Right cardiac atrium (tissue), 5 donors: ENCODE measurements at regions not wholly inside any gene's neighbourhood (a gene's known extent, or its start where the extent isn't known, plus 50 kb on each side); places are given as distances from the start of the nearest gene placed in this dataset.

Source experiments
- ATAC-seq, 2 donors: fragments of 200-7000 bp; cut with Tn5 transposase; one replicate each; pipeline versions ENCODE4 v1.8.0 to v1.9.1; 2020; ENCODE audit warnings: moderate library complexity in 2 of 2, mild to moderate bottlenecking in 1 of 2
- DNase-seq, 3 donors: peaks; one replicate each; pipeline ENCODE4 v3.0.0-alpha.2; 2020
- H3K27ac ChIP-seq: one replicate; pipeline ENCODE4 v1.5.1; 2013; ENCODE audit warnings: mild to moderate bottlenecking, low read length, control low read depth, moderate library complexity
- H3K27me3 ChIP-seq: one replicate; pipeline ENCODE4 v1.6.1; 2013; ENCODE audit not compliant: control insufficient read depth, insufficient read depth
- H3K4me1 ChIP-seq: one replicate; pipeline ENCODE4 v1.6.1; 2013; ENCODE audit warnings: low read length; ENCODE audit not compliant: control insufficient read depth, insufficient read depth
- H3K4me3 ChIP-seq: one replicate; pipeline ENCODE4 v1.5.1; 2013; ENCODE audit warnings: low read length, control low read depth
- H3K9me3 ChIP-seq: one replicate; pipeline ENCODE4 v1.6.1; 2013; ENCODE audit warnings: low read length; ENCODE audit not compliant: control insufficient read depth
- WGBS: extraction: QIAGEN DNeasy Blood & Tissue Kit; methylation state at CpG from one replicate; pipeline ENCODE4 v1.1.7; 2013; 5-methylcytosine and 5-hydroxymethylcytosine counted together
- intact Hi-C, 4 donors: fragments of 100-400 bp; cut with DNase I; formaldehyde crosslinking; loops; one replicate each; pipeline versions ENCODE4 v1.11.0 to v1.14.0; 2022 to 2023
- donor health status: healthy with polysubstance abuse.
- donor health status: DM: no; HTN: yes; CAD: no.
- donor health status: DM: no; HTN: no; CAD: no.
- donor health status: DM: no; HTN: yes; CAD: no; lungs with severe emphysema.
- donor health status: DM: yes; HTN: yes; CAD: no.

DNA sequence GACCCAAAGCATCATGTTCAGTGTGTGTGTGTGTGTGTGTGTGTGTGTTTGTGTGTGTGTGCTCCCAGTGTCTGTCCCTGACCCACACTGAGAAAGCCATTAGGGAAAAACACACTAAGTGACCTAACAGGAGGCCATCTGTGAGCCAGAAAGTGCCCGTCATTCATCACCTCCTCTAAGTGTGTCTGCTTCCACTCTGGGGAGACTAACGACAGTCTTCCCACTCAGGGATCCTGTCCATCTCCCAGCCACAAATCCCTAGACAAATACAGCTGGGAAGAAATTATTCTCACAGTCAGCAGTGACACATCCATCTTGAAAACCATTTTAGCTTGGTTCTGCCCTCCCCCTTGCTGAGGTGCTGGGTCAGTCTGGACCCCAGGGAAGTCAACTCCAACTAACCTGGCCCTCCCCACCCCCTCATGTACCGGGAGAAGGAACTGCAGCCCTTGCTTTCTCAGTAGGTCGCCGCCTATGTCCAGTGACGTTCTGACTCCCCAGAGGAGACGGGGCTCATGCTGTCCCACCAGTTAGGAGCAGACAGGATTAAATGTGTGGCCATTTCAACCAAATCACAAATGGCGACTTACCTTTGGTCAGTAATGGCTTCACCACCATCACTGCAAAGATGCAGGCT lies 296.5 kb upstream of the ZNF32 start:
- no peak overlapping the region for H3K27ac ChIP-seq
- no peaks in the 10 kb centered on the region for H3K27me3 ChIP-seq
- no peaks in the 10 kb centered on the region for H3K9me3 ChIP-seq
- H3K4me1 ChIP-seq: peaks cover 18% of the 10 kb centered on the region
- no peak overlapping the region for H3K4me3 ChIP-seq
- intact Hi-C loops: no loop called here
- no peak for ATAC-seq
- no peak for DNase-seq
- WGBS: 82% methylated on average over 8 of the region's 8 CpGs

DNA sequence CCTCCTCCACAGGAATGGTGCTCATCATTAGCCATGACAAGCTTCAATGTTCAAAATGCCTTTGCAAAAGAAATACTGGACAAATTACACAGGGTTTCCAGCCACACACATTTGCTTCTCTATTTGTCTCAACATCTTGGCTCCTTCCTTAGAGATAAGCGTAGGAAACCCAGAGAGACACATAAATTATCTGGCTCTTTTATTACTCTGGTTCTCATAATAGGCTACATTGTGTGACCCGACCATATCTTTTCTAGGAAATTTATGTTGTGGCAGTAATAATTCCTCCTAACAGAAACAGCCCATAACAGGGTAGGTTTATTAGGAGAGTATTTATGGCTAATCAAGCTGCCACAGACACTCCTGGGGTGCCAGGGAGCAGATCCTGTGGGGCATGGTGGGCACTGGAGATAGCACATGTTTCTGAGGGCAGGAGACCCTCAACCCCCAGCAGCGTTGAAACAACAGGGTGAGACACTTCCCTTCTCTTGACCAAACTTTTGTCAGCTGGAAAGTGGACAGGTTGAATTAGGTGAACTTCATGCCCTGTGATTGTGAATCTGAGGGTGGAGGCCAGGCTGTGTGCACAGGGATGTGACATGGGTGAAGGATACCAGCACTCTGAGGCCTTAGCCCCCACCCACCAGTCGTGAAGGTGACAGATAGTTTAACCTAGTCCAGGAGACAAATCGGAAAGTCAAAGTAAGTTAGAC lies 295.9 kb upstream of the ZNF32 start:
- Histone ChIP-seq H3K9me3 (no peaks in the 10 kb centered on the region), H3K4me1 (peaks cover 22% of the 10 kb centered on the region), H3K4me3 (no peak overlapping the region), H3K27ac (no peak overlapping the region), H3K27me3 (no peaks in the 10 kb centered on the region)
- intact Hi-C loops: no loop called here
- DNase-seq (no peak), ATAC-seq (no peak)
- 55% methylated on average over 5 of the region's 5 CpGs for WGBS

DNA sequence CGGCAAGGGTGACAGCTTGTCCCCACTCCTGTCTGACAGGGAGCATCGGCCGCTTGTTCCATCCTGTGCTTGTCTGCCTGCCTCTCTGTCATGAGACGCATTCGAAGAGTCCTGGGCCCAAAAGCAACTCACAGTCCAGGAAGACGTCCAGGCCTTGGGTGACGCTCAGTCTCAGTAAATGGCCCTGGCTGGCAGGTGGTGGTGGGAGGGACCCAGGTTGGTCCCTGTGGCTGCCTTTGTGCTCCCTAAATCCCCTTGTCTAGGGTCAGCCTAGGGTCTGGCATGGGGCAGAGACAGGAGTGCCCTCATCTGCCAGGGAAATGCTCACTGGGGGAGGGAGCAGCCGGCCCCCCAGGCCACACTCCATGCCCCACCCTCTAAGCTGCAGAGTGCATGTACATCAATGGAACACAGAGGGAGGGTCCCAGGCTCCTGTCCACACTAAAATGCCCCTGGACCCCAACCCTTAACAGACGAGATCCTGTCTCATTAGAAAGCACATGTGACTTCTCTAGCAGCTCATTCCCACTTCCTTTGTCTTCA lies 295.2 kb upstream of the ZNF32 start:
- peaks cover 22% of the 10 kb centered on the region for H3K4me1 ChIP-seq
- ATAC-seq (no peak), DNase-seq (no peak)
- no peaks in the 10 kb centered on the region for H3K27me3 ChIP-seq
- intact Hi-C loops: no loop called here
- H3K27ac ChIP-seq: no peak overlapping the region
- no peaks in the 10 kb centered on the region for H3K9me3 ChIP-seq
- WGBS: 89% methylated on average over 9 of the region's 9 CpGs
- H3K4me3 ChIP-seq: no peak overlapping the region

DNA sequence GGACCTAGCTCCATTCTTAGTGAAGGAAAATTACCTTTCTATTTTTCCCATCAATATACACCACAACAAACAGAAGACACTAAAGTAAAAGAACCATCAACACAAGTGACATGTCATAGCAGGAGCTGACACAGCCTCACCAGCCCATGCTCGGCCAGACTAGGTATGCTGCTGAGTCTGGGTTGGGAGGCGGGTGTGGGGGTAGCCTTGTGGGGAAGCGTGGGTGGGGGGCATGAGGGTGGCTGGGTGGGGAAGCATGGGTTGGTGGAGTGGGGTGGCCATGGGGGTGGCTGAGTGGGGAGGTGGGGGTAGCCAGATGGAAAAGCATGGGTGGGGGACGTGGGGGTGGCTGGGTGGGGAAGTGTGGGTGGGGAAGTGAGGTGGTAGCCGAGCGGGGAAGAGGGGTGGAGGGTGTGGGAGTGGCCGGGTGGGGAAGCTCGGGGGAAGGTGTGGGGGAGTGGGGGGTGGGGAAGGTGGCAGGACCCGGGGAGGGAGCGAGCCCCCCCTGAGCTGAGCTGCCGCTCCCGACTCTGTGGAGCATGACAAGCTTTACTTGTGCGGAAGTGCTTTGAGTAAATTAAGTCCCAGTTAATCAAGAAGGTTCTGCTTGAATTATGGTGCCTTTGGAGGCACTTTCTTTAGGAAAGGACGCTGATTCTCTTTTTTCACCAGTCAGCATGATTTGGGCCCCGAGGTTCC lies 294.6 kb upstream of the ZNF32 start:
- no peak for DNase-seq
- Histone ChIP-seq H3K4me1 (peaks cover 22% of the 10 kb centered on the region), H3K4me3 (no peak overlapping the region), H3K9me3 (no peaks in the 10 kb centered on the region), H3K27me3 (no peaks in the 10 kb centered on the region), H3K27ac (no peak overlapping the region)
- intact Hi-C loops: no loop called here
- WGBS: 87% methylated on average over 15 of the region's 15 CpGs
- no peak for ATAC-seq

DNA sequence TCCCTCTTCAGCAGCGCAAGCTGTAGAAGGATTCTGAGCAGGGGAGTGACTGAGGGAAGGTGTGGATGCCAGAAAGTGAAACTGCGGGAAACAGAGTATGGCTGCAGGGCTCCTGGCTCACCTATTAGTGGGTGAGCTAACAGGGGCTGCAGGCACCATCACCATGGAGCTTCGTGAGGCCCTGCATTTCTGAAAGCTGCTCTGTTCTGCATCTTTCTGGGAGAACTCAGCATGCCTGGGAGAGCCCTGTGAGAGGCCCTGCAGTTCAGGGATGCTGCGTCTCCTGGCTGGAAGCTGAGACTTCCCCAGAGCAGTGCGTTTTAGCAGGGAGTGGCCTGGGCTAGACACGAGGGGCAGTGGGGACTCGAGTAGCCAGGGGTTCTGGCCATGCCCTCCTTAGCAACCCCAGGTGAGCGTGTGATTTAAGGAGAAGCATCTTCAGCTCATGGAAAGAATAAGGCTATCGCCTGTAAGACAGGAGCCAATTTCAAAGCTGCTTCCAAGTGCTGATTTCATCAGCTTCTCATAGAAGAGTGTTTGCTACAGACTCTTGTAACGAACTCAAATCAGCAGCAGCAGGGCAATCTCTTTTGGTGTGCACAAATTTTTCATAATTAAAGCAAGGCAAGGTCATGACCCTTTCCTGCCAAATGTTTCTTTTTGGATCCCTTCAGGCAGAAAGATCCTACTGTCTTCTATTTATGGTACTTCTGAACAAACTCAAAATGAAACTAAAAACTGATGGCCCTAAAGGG lies 293.6 kb upstream of the ZNF32 start:
- WGBS: 62% methylated on average over 10 of the region's 10 CpGs
- no peak for DNase-seq

DNA sequence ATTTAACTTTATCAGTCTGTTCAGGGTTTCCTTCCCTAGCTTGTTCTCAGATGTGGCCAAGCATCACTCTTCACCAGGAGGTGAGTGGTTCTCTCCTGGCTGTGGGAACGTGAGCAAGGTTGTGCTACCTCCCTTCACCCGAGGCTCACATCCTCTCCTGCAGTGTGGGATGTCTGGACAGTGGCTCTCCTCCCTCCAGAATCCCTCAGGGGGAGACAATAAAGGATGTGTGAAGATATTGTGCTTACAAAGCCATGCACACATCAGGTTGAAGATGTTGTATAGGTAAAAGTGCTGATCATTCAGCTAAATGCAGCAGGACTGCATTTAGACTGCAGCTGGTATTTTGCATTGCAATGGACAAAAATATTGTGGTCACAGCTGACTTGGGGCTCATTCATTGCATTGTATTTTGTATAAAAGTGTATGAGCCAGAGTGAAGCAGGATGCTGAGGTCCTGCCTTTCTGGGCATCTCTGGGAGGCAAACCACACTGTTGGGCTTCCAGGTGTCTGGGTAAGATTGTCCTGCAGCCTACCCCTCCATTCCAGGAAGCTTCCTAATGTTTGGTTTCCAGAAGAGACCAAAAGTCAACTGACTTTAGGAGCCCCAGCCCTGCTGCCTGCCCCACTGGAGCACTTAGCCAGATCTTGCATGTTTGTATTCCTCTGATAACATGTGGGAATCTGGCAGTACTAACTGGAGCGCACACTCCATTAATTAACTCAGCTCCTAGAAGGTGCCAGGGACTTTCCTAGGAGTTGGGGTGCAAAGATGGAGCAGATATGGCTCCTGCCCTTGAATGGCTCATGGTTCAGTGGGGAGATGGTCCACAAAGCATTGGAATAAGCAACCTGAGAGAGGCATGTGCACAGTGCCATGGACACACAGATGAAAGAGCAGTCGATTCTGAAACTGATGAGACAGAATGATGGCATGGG lies 292.5 kb upstream of the ZNF32 start:
- Histone ChIP-seq H3K27ac (no peak overlapping the region), H3K4me1 (peaks cover 22% of the 10 kb centered on the region), H3K9me3 (no peaks in the 10 kb centered on the region), H3K4me3 (no peak overlapping the region), H3K27me3 (no peaks in the 10 kb centered on the region)
- DNase-seq (no peak), ATAC-seq (peak in 1 of 2 donors; percentile 54)
- intact Hi-C loops: no loop called here
- 40% methylated on average over 4 of the region's 4 CpGs for WGBS

More for the DNA sequence above, 293.6 kb upstream of the ZNF32 start:
- ATAC-seq: peak; percentile 10 to 27
- Histone ChIP-seq H3K27ac (no peak overlapping the region), H3K4me3 (no peak overlapping the region), H3K4me1 (peaks cover 22% of the 10 kb centered on the region), H3K9me3 (no peaks in the 10 kb centered on the region), H3K27me3 (no peaks in the 10 kb centered on the region)
- intact Hi-C loops: no loop called here

DNA sequence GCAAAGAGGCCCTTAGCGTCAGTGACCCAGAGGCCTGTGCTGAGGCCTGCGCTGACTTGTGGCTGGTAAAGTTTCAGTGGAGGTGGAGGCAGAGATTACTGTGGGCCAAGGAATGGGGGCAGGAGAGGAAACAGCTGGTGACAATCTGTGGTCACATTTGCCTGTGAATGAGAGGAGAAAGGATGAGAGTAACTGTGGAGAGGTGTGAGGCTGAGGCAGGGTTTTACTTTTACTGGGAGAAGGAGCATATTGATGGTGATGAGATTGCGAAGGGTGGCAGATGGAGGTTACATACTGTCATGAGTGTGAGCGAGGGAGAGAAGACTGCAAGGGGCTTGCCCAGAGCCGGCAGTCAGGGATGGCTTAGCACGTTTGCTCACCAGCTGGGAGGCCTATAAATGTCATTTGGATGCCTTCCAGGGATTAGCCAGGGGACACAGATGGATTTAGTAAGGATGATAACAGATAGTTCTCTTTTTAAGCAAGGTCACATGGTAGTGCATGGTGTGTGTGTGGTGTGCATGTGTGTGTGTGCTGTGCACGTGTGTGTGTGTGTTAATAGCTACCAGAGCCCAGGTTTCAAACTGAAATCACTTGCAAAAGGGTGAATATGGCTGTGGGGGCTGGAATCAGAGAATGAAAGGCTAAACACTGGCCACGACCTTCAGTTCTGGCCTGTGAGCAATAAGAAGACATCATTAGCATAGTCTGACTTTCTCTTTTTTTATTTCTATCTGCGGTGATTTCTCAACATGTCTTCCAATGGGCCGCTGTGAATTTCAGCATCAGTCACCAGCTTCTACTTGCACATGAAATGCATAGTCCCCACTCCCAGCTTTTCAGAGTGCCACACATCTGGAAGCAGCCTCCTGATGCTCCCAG lies 291.5 kb upstream of the ZNF32 start:
- Histone ChIP-seq H3K4me1 (peaks cover 22% of the 10 kb centered on the region), H3K27me3 (no peaks in the 10 kb centered on the region), H3K9me3 (no peaks in the 10 kb centered on the region), H3K4me3 (no peak overlapping the region), H3K27ac (peak overlapping the region; percentile 3)
- intact Hi-C loops: no loop called here
- WGBS: 50% methylated on average over 10 of the region's 10 CpGs
- peak; percentile 35 to 36 for ATAC-seq
- no peak for DNase-seq

DNA sequence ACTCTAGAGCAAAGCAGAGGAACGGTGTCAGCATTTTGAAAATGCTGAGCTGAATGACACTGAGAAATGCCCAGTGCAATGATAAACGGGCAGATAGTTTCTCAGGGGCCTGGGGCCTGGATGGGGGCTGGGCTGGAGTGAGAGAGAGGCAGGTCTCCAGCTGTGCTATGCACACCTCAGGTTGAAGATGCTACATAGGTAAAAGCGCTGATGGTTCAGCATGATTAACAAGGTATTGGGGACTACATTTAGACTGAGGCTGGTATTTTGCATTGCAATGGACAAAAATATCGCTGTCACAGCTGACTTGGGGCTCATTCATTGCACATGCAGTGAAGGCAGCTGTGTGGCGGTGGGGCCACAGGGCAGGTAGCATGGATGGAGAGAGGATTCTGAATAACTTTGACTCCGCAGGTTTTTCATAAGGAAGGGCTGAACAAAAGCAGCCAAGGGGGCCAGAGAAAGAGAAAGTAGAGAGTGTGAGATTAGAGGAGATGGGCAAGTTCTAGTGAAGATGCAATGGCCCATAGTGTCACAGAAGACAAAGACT lies 290.8 kb upstream of the ZNF32 start:
- H3K4me3 ChIP-seq: no peak overlapping the region
- H3K9me3 ChIP-seq: no peaks in the 10 kb centered on the region
- no peak overlapping the region for H3K27ac ChIP-seq
- 76% methylated on average over 6 of the region's 6 CpGs for WGBS
- H3K27me3 ChIP-seq: no peaks in the 10 kb centered on the region
- no peak for ATAC-seq
- no peak for DNase-seq
- intact Hi-C loops: no loop called here
- peaks cover 22% of the 10 kb centered on the region for H3K4me1 ChIP-seq

DNA sequence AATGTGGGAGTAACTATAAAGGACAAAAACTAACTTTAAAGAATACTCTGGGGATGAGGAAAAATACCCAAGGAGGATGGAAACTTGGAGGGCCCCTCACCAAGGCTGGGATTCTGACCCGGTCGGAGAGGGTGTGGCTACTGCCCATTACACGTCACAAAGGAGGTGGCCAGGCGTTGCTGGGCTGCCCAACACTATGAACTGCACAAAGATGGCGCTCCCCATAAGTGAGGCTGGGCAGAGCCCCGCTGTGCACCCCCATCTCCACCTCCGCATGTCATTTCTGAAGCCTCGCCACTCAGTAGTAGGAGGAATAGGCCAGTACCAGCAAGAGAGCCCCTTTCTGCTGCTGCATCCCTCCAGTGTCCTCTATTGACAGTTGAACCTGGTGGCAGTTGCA lies 290.1 kb upstream of the ZNF32 start:
- no peak overlapping the region for H3K27ac ChIP-seq
- DNase-seq: no peak
- H3K4me3 ChIP-seq: no peak overlapping the region
- no peak for ATAC-seq
- H3K27me3 ChIP-seq: no peaks in the 10 kb centered on the region
- 83% methylated on average over 8 of the region's 8 CpGs for WGBS
- intact Hi-C loops: no loop called here
- H3K9me3 ChIP-seq: no peaks in the 10 kb centered on the region
- H3K4me1 ChIP-seq: peaks cover 21% of the 10 kb centered on the region
